ENCODE measurements at regions not wholly inside any gene's neighbourhood (a gene's known extent, or its start where the extent isn't known, plus 50 kb on each side); places are given as distances from the start of the nearest gene placed in this dataset.

DNA sequence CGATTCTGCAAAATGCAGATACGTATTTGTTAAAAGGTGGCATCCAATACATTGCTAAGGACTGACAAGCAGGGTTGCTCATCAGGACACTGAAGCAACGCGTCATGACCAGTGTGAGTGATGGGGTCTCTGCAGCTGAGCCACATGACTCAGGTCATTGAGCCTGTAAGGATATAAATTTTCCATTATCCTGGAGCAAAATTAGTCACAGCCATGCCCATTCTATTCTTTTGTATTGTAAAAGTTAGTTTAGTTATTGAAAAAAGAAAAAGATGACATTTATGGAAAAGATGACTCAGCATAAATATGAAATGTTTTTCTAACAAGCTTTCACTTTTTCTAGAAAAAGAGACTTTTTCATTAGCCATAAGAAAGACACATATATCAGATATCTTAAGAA, 268.0 kb upstream of the TMEM132C start (continued):
- TF ChIP-seq MTA2 (IDR thresholded peaks at IDR 0.05; ENCODE audit: low read depth) = no peak
- TF ChIP-seq, protein P1, sequence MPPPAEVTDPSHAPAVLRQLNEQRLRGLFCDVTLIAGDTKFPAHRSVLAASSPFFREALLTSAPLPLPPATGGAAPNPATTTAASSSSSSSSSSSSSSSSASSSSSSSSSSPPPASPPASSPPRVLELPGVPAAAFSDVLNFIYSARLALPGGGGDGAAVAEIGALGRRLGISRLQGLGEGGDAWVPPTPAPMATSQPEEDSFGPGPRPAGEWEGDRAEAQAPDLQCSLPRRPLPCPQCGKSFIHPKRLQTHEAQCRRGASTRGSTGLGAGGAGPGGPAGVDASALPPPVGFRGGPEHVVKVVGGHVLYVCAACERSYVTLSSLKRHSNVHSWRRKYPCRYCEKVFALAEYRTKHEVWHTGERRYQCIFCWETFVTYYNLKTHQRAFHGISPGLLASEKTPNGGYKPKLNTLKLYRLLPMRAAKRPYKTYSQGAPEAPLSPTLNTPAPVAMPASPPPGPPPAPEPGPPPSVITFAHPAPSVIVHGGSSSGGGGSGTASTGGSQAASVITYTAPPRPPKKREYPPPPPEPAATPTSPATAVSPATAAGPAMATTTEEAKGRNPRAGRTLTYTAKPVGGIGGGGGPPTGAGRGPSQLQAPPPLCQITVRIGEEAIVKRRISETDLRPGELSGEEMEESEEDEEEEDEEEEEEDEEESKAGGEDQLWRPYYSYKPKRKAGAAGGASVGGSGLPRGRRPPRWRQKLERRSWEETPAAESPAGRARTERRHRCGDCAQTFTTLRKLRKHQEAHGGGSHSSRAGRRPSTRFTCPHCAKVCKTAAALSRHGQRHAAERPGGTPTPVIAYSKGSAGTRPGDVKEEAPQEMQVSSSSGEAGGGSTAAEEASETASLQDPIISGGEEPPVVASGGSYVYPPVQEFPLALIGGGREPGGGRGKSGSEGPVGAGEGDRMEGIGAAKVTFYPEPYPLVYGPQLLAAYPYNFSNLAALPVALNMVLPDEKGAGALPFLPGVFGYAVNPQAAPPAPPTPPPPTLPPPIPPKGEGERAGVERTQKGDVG (CRISPR knock-in tag; IDR thresholded peaks at IDR 0.05) = no peak
- no peak for TF ChIP-seq BCL11A (IDR thresholded peaks at IDR 0.05; ENCODE audit: low read depth, low read length)

DNA sequence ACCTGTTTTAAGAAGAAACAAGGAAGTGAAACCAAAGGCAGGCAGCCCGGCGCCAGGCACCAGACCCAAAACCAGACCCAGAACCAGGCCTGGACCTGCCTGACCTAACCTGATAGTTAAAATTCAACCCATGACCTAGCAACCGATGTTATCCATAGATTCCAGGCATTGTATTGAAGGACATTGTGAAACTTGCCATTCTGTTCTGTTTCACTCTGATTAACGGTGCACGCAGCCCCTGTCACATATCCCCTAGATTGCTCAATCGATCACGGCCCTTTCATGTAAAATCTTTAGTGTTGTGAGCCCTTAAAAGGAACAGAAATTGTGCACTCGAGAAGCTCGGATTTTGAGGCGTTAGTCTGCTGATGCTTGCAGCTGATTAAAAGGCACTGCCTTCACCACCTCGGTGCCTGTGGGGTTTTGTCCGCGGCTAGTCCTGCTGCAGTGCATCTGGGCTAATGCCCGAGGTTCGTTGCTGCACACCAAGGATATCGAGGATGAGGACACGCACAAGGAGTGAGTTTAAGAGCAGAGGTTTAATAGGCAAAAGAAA, 262.5 kb upstream of the TMEM132C start:
- Histone ChIP-seq H3K79me2 (ENCODE audit: control insufficient read depth, insufficient read depth, low read length) (no peaks in the 10 kb centered on the region), H3K4me3 (no peak overlapping the region), H3K4me1 (ENCODE audit: control insufficient read depth, insufficient read depth, low read length) (no peaks in the 10 kb centered on the region), H3K27ac (ENCODE audit: control insufficient read depth, insufficient read depth) (no peak overlapping the region), H3K9me3 (replicated peaks; ENCODE audit: control insufficient read depth, insufficient read depth, low read length) (no peaks in the 10 kb centered on the region), H2AFZ (ENCODE audit: control insufficient read depth, low read depth, low read length) (no peak overlapping the region), H3K27me3 (replicated peaks in 1 of 2; ENCODE audit: control insufficient read depth in 2 of 2, insufficient read depth in 2 of 2, low read length in 1 of 2) (no peaks in the 10 kb centered on the region), H4K20me1 (ENCODE audit: control insufficient read depth, insufficient read depth) (no peaks in the 10 kb centered on the region), H3K9ac (ENCODE audit: control insufficient read depth, insufficient read depth, low read length) (no peak overlapping the region), H3K4me2 (ENCODE audit: control insufficient read depth, insufficient read depth) (no peak overlapping the region), H3K36me3 (ENCODE audit: control insufficient read depth in 2 of 2, insufficient read depth in 2 of 2, low read length in 1 of 2) (no peaks in the 10 kb centered on the region)
- DNase-seq (ENCODE audit: low read depth, low spot score) (no peak), ATAC-seq (no peak), FAIRE-seq (no peak)
- SMC1A ChIA-PET (ENCODE audit: uncharacterized antibody, unreplicated experiment) = interaction anchor here (1.4 kb wide), 1 partner anchor 12 kb away, joined by 3 read pairs; no protein-coding TSS in a partner anchor
- CTCF ChIA-PET = no interaction called here
- POLR2A ChIA-PET = no interaction called here
- in situ Hi-C loops (cut with MboI) (no loop called here), intact Hi-C loops (cut with micrococcal nuclease; ENCODE audit: unreplicated experiment) (no loop called here)
- TF ChIP-seq IKZF1 (conservative IDR thresholded peaks at IDR 0.05) = no peak
- TF ChIP-seq, protein P2, sequence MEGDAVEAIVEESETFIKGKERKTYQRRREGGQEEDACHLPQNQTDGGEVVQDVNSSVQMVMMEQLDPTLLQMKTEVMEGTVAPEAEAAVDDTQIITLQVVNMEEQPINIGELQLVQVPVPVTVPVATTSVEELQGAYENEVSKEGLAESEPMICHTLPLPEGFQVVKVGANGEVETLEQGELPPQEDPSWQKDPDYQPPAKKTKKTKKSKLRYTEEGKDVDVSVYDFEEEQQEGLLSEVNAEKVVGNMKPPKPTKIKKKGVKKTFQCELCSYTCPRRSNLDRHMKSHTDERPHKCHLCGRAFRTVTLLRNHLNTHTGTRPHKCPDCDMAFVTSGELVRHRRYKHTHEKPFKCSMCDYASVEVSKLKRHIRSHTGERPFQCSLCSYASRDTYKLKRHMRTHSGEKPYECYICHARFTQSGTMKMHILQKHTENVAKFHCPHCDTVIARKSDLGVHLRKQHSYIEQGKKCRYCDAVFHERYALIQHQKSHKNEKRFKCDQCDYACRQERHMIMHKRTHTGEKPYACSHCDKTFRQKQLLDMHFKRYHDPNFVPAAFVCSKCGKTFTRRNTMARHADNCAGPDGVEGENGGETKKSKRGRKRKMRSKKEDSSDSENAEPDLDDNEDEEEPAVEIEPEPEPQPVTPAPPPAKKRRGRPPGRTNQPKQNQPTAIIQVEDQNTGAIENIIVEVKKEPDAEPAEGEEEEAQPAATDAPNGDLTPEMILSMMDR (IDR thresholded peaks at IDR 0.05 in 2 of 3, conservative IDR thresholded peaks at IDR 0.05 in 1 of 3; ENCODE audit: control insufficient read depth in 2 of 3, extremely low read depth in 1 of 3, insufficient read depth in 1 of 3, low read depth in 3 of 3, low read length in 3 of 3) = no peak
- TF ChIP-seq NFYA (IDR thresholded peaks at IDR 0.05; ENCODE audit: borderline replicate concordance, low read depth, low read length) = no peak
- TF ChIP-seq JUNB (IDR thresholded peaks at IDR 0.05) = no peak
- TF ChIP-seq POLR2AphosphoS5 (IDR thresholded peaks at IDR 0.05; ENCODE audit: low read length) = no peak
- TF ChIP-seq ATF7 (IDR thresholded peaks at IDR 0.05; ENCODE audit: low read depth) = no peak
- TF ChIP-seq ETV6 (conservative IDR thresholded peaks at IDR 0.05 in 1 of 2, IDR thresholded peaks at IDR 0.05 in 1 of 2; ENCODE audit: borderline replicate concordance in 1 of 2, low read depth in 1 of 2) = no peak
- no peak for TF ChIP-seq CREB1 (IDR thresholded peaks at IDR 0.05; ENCODE audit: low read depth)
- no peak for TF ChIP-seq STAT1 (conservative IDR thresholded peaks at IDR 0.05)
- TF ChIP-seq MEF2B (IDR thresholded peaks at IDR 0.05; ENCODE audit: partially characterized antibody, poor library complexity, severe bottlenecking) = no peak
- TF ChIP-seq, protein P3, sequence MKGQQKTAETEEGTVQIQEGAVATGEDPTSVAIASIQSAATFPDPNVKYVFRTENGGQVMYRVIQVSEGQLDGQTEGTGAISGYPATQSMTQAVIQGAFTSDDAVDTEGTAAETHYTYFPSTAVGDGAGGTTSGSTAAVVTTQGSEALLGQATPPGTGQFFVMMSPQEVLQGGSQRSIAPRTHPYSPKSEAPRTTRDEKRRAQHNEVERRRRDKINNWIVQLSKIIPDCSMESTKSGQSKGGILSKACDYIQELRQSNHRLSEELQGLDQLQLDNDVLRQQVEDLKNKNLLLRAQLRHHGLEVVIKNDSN (IDR thresholded peaks at IDR 0.05; ENCODE audit: borderline replicate concordance, extremely low read length, insufficient read depth, low read depth, low read length) = no peak
- TF ChIP-seq BMI1 (IDR thresholded peaks at IDR 0.05; ENCODE audit: borderline replicate concordance) = no peak
- BruUV-seq (replicated peaks) = no TSS peak
- 25% methylated on average over 17 of the region's 17 CpGs for WGBS (ENCODE audit: insufficient coverage, insufficient replicate concordance, low lambda C conversion rate, missing lambda C conversion rate)
- RAD21 ChIA-PET (ENCODE audit: unreplicated experiment) = no interaction called here
